Hepatic stellate cell (primary cell): ENCODE measurements at regions not wholly inside any gene's neighbourhood (a gene's known extent, or its start where the extent isn't known, plus 50 kb on each side); places are given as distances from the start of the nearest gene placed in this dataset.
A peak's percentile ranks its signal among the peaks of the same experiment; 100 is the strongest.
"Not testable (repeated sequence)": the region's sequence is repeated elsewhere in the genome, so short reads cannot be mapped to it uniquely, and the experiment has no call there.

Experiments used
- DNase-seq: peaks from one replicate; pipeline ENCODE4 v3.0.0; 2011; ENCODE audit warnings: low spot score

- DNase-seq = no peak
These were observed 488.9 kb downstream of the PCNX1 start for GRCh38 chr14:71396050-71396677.

GRCh38 chr14:71397371-71397770, 490.1 kb downstream of the PCNX1 start:
- no peak for DNase-seq

- no peak for DNase-seq
These were observed 491.2 kb downstream of the PCNX1 start for GRCh38 chr14:71398450-71398849.

- DNase-seq = no peak
These were observed 491.8 kb downstream of the PCNX1 start for GRCh38 chr14:71399057-71399487.

GRCh38 chr14:71400871-71401321, 493.6 kb downstream of the PCNX1 start:
- DNase-seq = no peak

GRCh38 chr14:71402415-71402814, 495.2 kb downstream of the PCNX1 start:
- not testable (repeated sequence) for DNase-seq

GRCh38 chr14:71403656-71404055, 496.4 kb downstream of the PCNX1 start:
- DNase-seq = no peak

- no peak for DNase-seq
These were observed 498.4 kb downstream of the PCNX1 start for GRCh38 chr14:71405676-71406075.

- peak; percentile 3 for DNase-seq
These were observed 501.2 kb downstream of the PCNX1 start for GRCh38 chr14:71408362-71409030.

- no peak for DNase-seq
These were observed 503.5 kb downstream of the PCNX1 start for GRCh38 chr14:71410578-71411284.

- no peak for DNase-seq
These were observed 504.0 kb downstream of the PCNX1 start for GRCh38 chr14:71411285-71411595.

GRCh38 chr14:71411738-71412137, 504.5 kb downstream of the PCNX1 start:
- DNase-seq = no peak

GRCh38 chr14:71414631-71415403, 507.6 kb downstream of the PCNX1 start:
- no peak for DNase-seq

GRCh38 chr14:71415404-71415690, 508.1 kb downstream of the PCNX1 start:
- peak; percentile 29 for DNase-seq

GRCh38 chr14:71416392-71416791, 509.1 kb downstream of the PCNX1 start:
- DNase-seq = no peak

- no peak for DNase-seq
These were observed 511.4 kb downstream of the PCNX1 start for GRCh38 chr14:71418532-71419245.

- DNase-seq = no peak
These were observed 508.7 kb upstream of the RGS6 start for GRCh38 chr14:71423481-71423880.

GRCh38 chr14:71424941-71425340, 507.3 kb upstream of the RGS6 start:
- no peak for DNase-seq

- no peak for DNase-seq
These were observed 506.2 kb upstream of the RGS6 start for GRCh38 chr14:71426001-71426400.

- DNase-seq = no peak
These were observed 502.3 kb upstream of the RGS6 start for GRCh38 chr14:71429902-71430301.

GRCh38 chr14:71430321-71430677, 501.9 kb upstream of the RGS6 start:
- DNase-seq = no peak

- no peak for DNase-seq
These were observed 501.4 kb upstream of the RGS6 start for GRCh38 chr14:71430678-71431376.
